ENCODE measurements at regions not wholly inside any gene's neighbourhood (a gene's known extent, or its start where the extent isn't known, plus 50 kb on each side); places are given as distances from the start of the nearest gene placed in this dataset.

GRCh38 chr3:95082191-95082590 is 1019.3 kb downstream of the NSUN3 start:
- Mint-ChIP-seq H3K27me3 (ENCODE audit: low read depth) (no peaks in the 10 kb centered on the region), H3K36me3 (no peaks in the 10 kb centered on the region), H3K27ac (no peak overlapping the region), H3K4me3 (no peak overlapping the region), H3K9me3 (no peaks in the 10 kb centered on the region), H3K4me1 (no peaks in the 10 kb centered on the region)
- ChIA-PET CTCF (no interaction called here), POLR2A (no interaction called here)
- no peak for DNase-seq (ENCODE audit: low spot score)
- ATAC-seq, result no peak
- TF ChIP-seq ZNF512 (CRISPR knock-in tag; IDR thresholded peaks at IDR 0.05; ENCODE audit: borderline replicate concordance), result no peak
- TF ChIP-seq ETV6 (CRISPR knock-in tag; IDR thresholded peaks at IDR 0.05), result no peak
- no peak for TF ChIP-seq NR3C1 (CRISPR knock-in tag; conservative IDR thresholded peaks at IDR 0.05; ENCODE audit: low read depth)
- TF ChIP-seq ZSCAN18 (CRISPR knock-in tag; IDR thresholded peaks at IDR 0.05), result no peak
- no peak for TF ChIP-seq PRRX2 (CRISPR knock-in tag; IDR thresholded peaks at IDR 0.05)
- TF ChIP-seq NFATC4 (CRISPR knock-in tag; IDR thresholded peaks at IDR 0.05), result no peak

DNA sequence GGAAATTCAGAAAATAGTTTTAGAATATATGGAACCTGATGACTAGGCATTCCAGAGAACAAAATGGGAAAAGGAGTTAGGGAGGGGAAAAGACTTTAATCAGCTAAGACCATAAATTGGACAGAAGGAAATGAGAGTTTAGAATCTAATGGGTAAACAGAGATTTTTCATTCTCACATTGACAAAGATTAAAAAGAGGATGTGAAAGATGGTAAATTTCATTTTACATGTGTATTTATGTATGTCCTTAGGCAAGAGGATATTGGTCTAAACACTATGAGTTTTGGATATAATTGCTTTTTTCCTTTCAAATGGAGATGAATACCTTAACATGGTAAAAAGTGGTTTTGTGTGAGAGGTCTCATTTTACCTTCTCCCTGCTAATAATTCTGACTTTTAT is 1021.9 kb downstream of the NSUN3 start:
- Mint-ChIP-seq H3K36me3 (no peaks in the 10 kb centered on the region), H3K27me3 (ENCODE audit: low read depth) (no peaks in the 10 kb centered on the region), H3K9me3 (no peaks in the 10 kb centered on the region), H3K27ac (no peak overlapping the region), H3K4me3 (no peak overlapping the region), H3K4me1 (no peaks in the 10 kb centered on the region)
- ChIA-PET CTCF (no interaction called here), POLR2A (no interaction called here)
- no peak for ATAC-seq
- DNase-seq (ENCODE audit: low spot score), result no peak
- TF ChIP-seq SP1 (CRISPR knock-in tag; conservative IDR thresholded peaks at IDR 0.05), result no peak
- no peak for TF ChIP-seq ZNF138 (CRISPR knock-in tag; conservative IDR thresholded peaks at IDR 0.05)
- no peak for TF ChIP-seq EMX1 (CRISPR knock-in tag; IDR thresholded peaks at IDR 0.05)
- TF ChIP-seq E2F5 (CRISPR knock-in tag; IDR thresholded peaks at IDR 0.05), result no peak
- TF ChIP-seq ZNF532 (CRISPR knock-in tag; IDR thresholded peaks at IDR 0.05; ENCODE audit: borderline replicate concordance), result no peak
- TF ChIP-seq ELF4 (CRISPR knock-in tag; IDR thresholded peaks at IDR 0.05; ENCODE audit: low read depth), result no peak
- TF ChIP-seq NFE2L1 (CRISPR knock-in tag; IDR thresholded peaks at IDR 0.05), result no peak
- TF ChIP-seq ZSCAN18 (CRISPR knock-in tag; IDR thresholded peaks at IDR 0.05), result no peak
- no peak for TF ChIP-seq ZNF671 (CRISPR knock-in tag; IDR thresholded peaks at IDR 0.05)
- no peak for TF ChIP-seq ATF2 (CRISPR knock-in tag; IDR thresholded peaks at IDR 0.05; ENCODE audit: borderline replicate concordance, low read depth)
- TF ChIP-seq, protein P1, sequence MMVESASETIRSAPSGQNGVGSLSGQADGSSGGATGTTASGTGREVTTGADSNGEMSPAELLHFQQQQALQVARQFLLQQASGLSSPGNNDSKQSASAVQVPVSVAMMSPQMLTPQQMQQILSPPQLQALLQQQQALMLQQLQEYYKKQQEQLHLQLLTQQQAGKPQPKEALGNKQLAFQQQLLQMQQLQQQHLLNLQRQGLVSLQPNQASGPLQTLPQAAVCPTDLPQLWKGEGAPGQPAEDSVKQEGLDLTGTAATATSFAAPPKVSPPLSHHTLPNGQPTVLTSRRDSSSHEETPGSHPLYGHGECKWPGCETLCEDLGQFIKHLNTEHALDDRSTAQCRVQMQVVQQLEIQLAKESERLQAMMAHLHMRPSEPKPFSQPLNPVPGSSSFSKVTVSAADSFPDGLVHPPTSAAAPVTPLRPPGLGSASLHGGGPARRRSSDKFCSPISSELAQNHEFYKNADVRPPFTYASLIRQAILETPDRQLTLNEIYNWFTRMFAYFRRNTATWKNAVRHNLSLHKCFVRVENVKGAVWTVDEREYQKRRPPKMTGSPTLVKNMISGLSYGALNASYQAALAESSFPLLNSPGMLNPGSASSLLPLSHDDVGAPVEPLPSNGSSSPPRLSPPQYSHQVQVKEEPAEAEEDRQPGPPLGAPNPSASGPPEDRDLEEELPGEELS (CRISPR knock-in tag; IDR thresholded peaks at IDR 0.05), result no peak
- TF ChIP-seq, protein P2, sequence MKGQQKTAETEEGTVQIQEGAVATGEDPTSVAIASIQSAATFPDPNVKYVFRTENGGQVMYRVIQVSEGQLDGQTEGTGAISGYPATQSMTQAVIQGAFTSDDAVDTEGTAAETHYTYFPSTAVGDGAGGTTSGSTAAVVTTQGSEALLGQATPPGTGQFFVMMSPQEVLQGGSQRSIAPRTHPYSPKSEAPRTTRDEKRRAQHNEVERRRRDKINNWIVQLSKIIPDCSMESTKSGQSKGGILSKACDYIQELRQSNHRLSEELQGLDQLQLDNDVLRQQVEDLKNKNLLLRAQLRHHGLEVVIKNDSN (CRISPR knock-in tag; IDR thresholded peaks at IDR 0.05), result no peak
- no peak for TF ChIP-seq GTF2I (CRISPR knock-in tag; conservative IDR thresholded peaks at IDR 0.05)
- no peak for TF ChIP-seq ESRRA (CRISPR knock-in tag; IDR thresholded peaks at IDR 0.05; ENCODE audit: borderline replicate concordance)
- TF ChIP-seq MXD4 (CRISPR knock-in tag; IDR thresholded peaks at IDR 0.05; ENCODE audit: borderline replicate concordance), result no peak
- no peak for TF ChIP-seq NFATC4 (CRISPR knock-in tag; IDR thresholded peaks at IDR 0.05)

Data from WTC11 (cell line).